HL-60/S4 (cell line): ENCODE measurements at regions not wholly inside any gene's neighbourhood (a gene's known extent, or its start where the extent isn't known, plus 50 kb on each side); places are given as distances from the start of the nearest gene placed in this dataset.
"Not testable (repeated sequence)": the region's sequence is repeated elsewhere in the genome, so short reads cannot be mapped to it uniquely, and the experiment has no call there.

Source experiments
- in situ Hi-C: fragments of 300-500 bp; cut with MboI; formaldehyde crosslinking; loops from 2 replicates; pipeline ENCODE4 v1.14.3; 2022; ENCODE audit warnings: low sequenced_read_pairs

- in situ Hi-C loops = no loop called here
These were observed 249.9 kb downstream of the PAPSS1 start for GRCh38 chr4:107470173-107470572.

- in situ Hi-C loops = no loop called here
These were observed 251.2 kb downstream of the PAPSS1 start for GRCh38 chr4:107468812-107469211.

- in situ Hi-C loops = no loop called here
These were observed 251.9 kb downstream of the PAPSS1 start for GRCh38 chr4:107468156-107468555.

GRCh38 chr4:107467461-107467860, 252.6 kb downstream of the PAPSS1 start:
- in situ Hi-C loops = no loop called here

- in situ Hi-C loops = no loop called here
These were observed 261.8 kb downstream of the PAPSS1 start for GRCh38 chr4:107458194-107458593.

GRCh38 chr4:107453987-107454386, 266.0 kb downstream of the PAPSS1 start:
- in situ Hi-C loops = no loop called here

- in situ Hi-C loops = no loop called here
These were observed 267.1 kb downstream of the PAPSS1 start for GRCh38 chr4:107452717-107453630.

- in situ Hi-C loops = no loop called here
These were observed 270.2 kb downstream of the PAPSS1 start for GRCh38 chr4:107449611-107450369.

- in situ Hi-C loops = no loop called here
These were observed 277.4 kb downstream of the PAPSS1 start for GRCh38 chr4:107442538-107443111.

GRCh38 chr4:107439401-107439800, 280.6 kb downstream of the PAPSS1 start:
- in situ Hi-C loops = no loop called here

GRCh38 chr4:107436471-107436870, 283.6 kb downstream of the PAPSS1 start:
- in situ Hi-C loops = not testable (repeated sequence)

GRCh38 chr4:107432451-107432850, 287.6 kb downstream of the PAPSS1 start:
- in situ Hi-C loops = no loop called here

- in situ Hi-C loops = no loop called here
These were observed 296.2 kb downstream of the PAPSS1 start for GRCh38 chr4:107423677-107424405.

- in situ Hi-C loops = not testable (repeated sequence)
These were observed 300.5 kb downstream of the PAPSS1 start for GRCh38 chr4:107419536-107419935.

GRCh38 chr4:107419052-107419451, 301.0 kb downstream of the PAPSS1 start:
- in situ Hi-C loops = no loop called here

- in situ Hi-C loops = not testable (repeated sequence)
These were observed 304.5 kb downstream of the PAPSS1 start for GRCh38 chr4:107415490-107415889.

- in situ Hi-C loops = not testable (repeated sequence)
These were observed 310.2 kb downstream of the PAPSS1 start for GRCh38 chr4:107409872-107410271.

- in situ Hi-C loops = no loop called here
These were observed 311.1 kb downstream of the PAPSS1 start for GRCh38 chr4:107408968-107409367.

GRCh38 chr4:107404591-107405300, 315.3 kb downstream of the PAPSS1 start:
- in situ Hi-C loops = no loop called here

GRCh38 chr4:107402291-107402690, 317.7 kb downstream of the PAPSS1 start:
- in situ Hi-C loops = no loop called here
